ENCODE measurements at regions not wholly inside any gene's neighbourhood (a gene's known extent, or its start where the extent isn't known, plus 50 kb on each side); places are given as distances from the start of the nearest gene placed in this dataset.

- no peak for TF ChIP-seq CTCF (IDR thresholded peaks at IDR 0.05; ENCODE audit: extremely low read depth, missing control alignments)
- DNase-seq (ENCODE audit: low spot score), result no peak
Measured at GRCh38 chr12:97946701-97947100, 484.1 kb downstream of the RMST start.

- DNase-seq (ENCODE audit: low spot score), result no peak
- TF ChIP-seq CTCF (IDR thresholded peaks at IDR 0.05; ENCODE audit: extremely low read depth, missing control alignments), result no peak
Measured at GRCh38 chr12:97948591-97948990, 486.0 kb downstream of the RMST start.

DNA sequence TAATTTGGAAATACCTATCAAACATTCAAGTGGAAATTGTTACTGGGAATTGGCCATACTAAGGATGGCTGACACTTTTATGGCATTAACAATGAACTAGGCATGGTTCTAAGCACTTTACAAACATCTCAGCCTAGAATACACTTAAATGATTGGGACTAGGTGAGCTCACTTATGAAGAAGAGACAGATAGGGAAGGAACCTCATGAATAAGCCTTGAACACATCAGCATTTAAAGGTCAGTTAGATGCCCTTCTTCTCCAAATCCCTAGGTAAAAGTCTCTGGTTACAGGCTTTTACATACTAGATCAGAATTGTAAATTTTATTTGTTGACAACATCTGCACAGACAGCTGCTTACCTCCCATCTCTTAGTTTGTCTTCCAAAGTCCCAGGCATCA, 488.6 kb downstream of the RMST start:
- no peak for TF ChIP-seq CTCF (IDR thresholded peaks at IDR 0.05; ENCODE audit: extremely low read depth, missing control alignments)
- DNase-seq (ENCODE audit: low spot score), result no peak

DNA sequence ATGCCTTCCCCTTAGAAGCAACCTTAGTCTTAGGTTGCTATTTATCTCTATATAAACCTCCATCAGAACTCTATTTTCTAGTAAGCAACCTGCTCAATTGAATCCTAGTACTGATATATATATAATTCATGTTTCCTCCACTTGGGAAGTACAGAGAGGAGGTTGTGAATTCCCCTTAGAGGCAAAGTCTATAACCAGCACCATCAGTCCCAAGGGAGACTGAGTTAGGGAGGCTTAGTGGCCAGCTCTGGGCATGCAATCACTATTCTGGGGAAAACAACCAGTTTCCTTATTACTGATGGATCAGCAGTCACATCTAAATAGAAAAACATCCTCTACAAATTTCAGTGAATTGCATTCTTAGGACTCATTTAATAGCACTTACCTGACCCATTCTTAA, 489.1 kb downstream of the RMST start:
- no peak for TF ChIP-seq CTCF (IDR thresholded peaks at IDR 0.05; ENCODE audit: extremely low read depth, missing control alignments)
- DNase-seq (ENCODE audit: low spot score), result no peak

- TF ChIP-seq CTCF (IDR thresholded peaks at IDR 0.05; ENCODE audit: extremely low read depth, missing control alignments), result no peak
- no peak for DNase-seq (ENCODE audit: low spot score)
Measured at GRCh38 chr12:97957109-97957508, 494.5 kb downstream of the RMST start.

DNA sequence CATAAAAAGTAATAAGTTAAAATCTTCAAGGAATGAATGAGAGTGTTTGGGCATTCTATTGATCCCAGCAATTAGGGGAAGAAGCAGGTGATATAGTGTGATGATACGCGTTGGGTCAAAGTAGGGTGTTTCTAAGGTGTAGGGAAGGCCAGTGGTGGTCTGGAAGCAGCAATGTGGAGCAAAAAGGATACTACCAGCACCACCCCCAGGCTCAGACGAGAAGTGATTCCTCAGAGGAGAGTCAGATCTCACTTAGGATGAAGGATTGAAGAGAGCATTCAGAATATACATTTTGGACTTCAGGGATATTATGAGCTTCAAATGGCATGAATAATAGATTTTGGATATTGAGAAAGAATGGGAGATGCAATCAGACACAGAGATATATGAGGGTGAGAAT, 497.6 kb downstream of the RMST start:
- no peak for DNase-seq (ENCODE audit: low spot score)
- no peak for TF ChIP-seq CTCF (IDR thresholded peaks at IDR 0.05; ENCODE audit: extremely low read depth, missing control alignments)

- peak; percentile 35 for DNase-seq (ENCODE audit: low spot score)
- TF ChIP-seq CTCF (IDR thresholded peaks at IDR 0.05; ENCODE audit: extremely low read depth, missing control alignments), result peak; percentile 72
Measured at GRCh38 chr12:97960741-97961608, 498.4 kb downstream of the RMST start.
